ENCODE measurements at regions not wholly inside any gene's neighbourhood (a gene's known extent, or its start where the extent isn't known, plus 50 kb on each side); places are given as distances from the start of the nearest gene placed in this dataset.
"Not testable (repeated sequence)": the region's sequence is repeated elsewhere in the genome, so short reads cannot be mapped to it uniquely, and the experiment has no call there.

DNA sequence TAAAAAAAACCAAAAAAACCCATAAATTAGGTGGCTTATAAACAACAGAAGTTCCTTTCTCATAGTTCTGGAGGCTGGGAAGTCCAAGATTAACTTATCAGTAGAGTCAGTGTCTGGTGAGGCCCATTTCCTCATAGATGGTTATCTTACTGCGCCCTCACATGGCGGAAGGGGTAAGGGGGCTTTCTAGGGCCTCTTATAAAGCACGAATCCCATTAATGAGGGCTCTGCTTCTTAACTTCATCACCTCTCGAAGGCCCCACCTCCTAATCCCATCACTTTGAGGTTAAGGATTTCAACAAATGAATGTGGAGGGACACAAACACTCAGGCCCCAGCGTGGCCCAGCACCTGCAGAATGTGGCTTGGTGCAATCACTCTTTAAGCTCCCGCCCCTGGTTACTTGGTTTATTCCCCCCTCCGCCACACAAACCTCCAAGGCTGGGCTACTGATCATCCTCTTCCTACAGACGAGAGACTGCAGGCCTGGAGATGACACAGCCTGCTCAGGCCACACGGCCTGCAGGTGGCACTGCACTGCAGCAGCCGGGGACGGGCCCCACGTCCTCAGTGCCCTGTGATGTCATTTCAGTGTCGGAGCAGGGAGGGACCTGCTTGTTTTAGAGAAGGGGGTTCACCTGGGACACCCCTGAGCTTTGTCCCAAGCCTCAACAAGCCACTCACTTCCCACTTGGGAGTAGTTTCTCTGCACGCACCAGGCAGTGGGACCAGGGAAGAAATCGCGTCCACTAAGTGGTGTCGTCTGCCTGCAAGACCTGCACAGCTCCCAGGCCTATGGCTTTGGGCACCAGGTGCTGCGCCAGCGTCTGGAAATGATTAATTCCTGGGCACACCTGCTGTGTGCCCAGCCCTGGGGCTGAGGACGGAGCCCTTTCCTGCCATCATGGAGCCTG is 178.5 kb downstream of the NPIPB11 start:
- peak; percentile 8 to 59 (median 42) for TF ChIP-seq CTCF (IDR thresholded peaks at IDR 0.05)
- TF ChIP-seq POLR2A (IDR thresholded peaks at IDR 0.05): not testable (repeated sequence)
